ENCODE measurements at regions not wholly inside any gene's neighbourhood (a gene's known extent, or its start where the extent isn't known, plus 50 kb on each side); places are given as distances from the start of the nearest gene placed in this dataset.
"Not testable (repeated sequence)": the region's sequence is repeated elsewhere in the genome, so short reads cannot be mapped to it uniquely, and the experiment has no call there.

DNA sequence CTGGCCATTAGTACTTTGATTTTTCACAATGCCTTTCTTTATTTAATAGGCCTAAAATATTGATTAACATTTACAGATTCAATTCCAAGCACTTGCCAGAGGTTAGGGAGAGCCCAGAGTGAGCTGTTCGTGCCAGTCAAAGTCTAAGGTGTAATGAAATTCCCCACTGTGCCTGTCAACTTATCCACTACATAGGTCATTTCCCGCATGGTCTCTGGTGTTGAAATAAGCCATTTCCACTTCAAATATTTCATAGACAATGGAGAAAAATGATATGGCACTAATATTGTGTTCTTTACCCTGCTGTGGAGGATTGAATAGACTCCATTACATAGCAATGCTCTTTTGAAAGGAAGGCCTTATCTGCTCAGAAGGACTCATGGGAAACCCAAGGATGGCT lies 978.1 kb upstream of the CELF2 start:
- DNase-seq: no peak

DNA sequence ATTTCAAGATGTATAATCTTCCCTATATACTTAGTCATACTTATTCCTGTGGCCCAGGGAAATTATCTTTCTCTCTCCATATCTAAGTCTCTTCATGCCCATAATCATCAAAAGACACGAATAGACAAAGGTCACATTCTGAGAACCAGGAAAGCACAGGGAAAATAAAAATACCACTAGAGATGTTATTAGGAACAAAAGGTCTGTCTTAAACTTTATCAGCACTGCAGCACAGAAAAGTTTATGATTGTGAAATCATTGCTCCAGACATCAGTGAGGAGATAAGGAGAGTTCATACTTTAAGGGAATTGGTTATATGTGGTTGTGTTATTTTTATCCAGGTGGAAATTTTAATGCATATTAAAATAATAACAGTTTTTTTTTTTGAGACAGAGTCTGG lies 974.6 kb upstream of the CELF2 start:
- DNase-seq: no peak

DNA sequence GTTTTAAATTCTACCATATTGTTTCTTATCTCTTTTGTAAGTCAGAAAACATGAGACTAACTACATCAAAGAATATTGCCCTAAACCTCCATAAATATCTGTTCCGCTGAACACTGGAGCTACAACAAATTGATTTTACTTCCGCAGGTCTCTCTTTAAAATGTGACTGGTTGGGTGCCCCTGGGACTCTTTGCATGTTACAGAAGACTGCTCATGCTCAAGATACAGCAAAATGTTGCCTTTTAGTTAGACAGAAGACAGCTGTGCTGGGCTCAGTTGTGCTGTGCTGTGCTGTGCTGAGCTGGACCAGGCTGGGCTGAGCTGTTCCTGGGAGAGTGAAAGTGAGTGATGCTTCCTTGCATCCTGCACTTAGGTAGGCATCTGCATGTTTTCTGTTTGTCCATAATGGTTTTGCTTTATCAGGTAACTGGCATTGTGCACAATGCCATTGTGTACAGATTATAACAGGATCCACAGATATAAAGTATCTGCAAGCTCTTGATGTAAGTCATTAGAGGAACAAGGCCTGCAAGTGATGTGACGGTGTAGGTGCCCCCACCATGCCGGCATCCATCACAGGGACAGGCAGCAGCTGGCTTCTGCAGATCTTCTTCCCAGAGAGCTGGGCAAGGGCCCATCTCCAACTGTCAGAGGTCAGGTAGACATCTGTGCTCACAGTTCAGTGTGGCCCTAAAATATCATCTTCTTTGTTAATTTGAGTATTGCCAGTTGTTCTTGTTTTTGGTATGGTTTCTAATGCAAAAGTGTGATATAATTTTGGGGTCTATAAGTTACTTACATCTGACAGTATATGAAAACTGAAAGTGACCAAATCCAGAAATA lies 972.5 kb upstream of the CELF2 start:
- DNase-seq: no peak

DNA sequence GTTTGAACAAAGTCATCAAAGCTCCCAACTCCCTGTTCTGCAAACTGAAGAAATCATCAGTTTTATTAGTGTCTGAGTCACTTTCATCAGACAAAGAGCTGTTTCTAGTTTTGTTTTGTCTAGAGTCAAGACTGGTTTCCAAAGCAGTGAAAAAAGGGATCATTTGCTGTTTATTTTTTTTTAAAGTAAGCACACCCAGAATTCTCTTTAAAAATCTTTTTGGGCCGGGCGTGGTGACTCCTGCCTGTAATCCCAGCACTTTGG lies 972.0 kb upstream of the CELF2 start:
- DNase-seq: no peak

DNA sequence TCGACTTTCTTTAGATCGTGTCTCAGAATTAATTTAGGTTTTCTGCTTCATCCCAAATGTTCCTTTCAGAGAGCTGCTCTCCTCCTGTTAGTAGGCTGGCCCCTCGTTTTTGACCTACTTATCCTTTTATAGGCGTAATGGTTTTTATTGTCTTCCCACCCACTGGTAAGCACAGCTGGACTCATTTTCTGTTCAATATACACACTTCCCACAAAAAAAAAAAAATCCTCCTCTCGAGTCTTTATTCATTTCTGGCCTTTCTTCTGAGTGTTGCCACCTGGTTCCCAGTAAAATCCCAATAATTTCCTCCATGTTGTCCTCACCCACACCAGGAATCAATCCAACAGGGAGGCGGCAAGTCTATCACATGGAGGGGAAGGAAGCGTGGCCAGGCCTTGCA lies 970.2 kb upstream of the CELF2 start:
- no peak for DNase-seq

DNA sequence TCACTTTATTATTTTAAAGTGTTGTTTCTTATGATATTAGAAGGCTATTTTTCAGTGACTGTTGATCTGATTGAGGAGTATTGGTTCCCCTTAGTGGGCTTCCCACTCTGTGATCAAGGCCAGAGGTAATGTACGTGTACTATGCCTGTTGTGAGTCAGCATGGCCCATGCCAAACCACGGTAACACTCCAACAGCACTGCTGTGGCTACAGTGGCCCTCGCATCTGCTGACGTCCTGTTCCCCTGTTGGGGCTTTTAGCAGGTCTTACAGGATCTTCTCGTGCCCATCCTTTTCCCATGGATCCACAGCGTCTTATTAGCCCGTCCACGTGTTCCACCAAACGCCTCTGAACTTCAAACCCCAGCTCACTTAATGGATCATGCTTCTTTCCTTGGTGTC lies 964.6 kb upstream of the CELF2 start:
- no peak for DNase-seq

DNA sequence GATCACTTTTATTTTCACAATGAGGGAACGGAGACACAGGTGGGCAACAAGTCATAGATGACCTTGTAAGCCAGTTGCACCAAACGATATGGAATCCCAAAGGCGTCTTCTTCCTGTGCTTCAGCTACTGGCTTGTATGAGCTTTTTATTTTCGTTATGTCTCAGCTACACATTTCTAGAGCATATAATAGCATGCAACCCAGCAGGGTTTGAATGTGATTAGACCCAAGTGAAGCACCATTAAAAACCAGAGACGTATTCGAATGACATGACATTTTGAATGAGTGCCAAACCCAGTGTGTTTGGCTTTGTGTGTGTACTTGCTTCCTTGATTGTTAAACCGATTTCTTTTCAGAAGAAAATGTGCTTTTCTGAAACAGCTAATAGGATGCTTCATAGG lies 963.2 kb upstream of the CELF2 start:
- DNase-seq: no peak

DNA sequence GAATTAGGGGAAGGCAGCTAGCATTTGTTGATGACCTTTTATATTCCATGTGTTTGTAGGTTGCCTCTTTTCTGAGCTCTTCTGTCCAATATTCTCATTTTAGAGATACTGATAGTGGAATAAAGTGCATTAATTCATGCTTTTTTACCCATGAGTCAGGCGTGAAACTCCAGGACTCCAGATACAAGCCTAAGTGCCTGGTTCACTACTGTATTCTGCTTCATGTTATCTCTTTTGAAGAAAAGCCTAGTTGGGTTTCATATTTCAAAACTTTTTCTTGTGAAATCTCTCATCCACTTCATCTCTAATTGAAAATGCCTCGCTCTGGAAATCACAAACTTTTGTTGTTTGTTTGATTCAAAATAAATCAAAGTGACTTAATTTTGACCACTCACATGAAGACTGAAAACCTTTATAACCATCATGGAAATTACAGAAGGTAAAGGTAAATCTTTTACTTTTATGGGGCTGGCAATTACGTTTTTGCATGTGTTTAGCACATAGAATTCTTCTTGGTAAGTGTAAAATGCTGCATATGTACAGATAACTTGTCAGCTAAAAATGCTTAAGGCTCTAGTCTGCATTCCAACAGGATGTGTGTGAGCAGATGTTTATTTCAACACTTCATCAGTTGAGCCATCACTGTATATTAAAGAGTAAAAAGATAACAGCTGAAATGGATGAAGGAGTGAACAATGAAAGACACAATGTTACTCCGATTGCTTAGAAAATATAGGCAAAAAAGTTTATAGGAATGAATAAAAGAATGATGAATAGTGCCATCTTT lies 961.8 kb upstream of the CELF2 start:
- no peak for DNase-seq

DNA sequence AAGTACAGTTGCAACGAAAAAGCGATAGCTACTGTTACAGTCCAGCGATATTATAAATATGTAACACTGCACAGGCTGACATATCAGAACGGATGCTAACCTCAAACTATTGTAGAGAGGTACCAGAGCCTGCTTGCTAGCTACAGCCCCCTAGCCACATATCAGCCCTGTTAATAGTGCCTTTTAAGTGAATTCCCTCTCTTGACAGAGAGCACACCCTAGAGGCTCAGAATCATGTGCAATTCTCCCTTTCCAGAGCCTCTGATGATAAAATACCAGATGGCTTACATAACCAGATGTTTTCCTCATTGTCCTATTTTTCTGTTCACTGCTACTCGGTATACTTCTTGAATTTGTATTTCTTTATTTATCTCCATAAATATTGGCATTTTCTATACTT lies 960.7 kb upstream of the CELF2 start:
- no peak for DNase-seq

DNA sequence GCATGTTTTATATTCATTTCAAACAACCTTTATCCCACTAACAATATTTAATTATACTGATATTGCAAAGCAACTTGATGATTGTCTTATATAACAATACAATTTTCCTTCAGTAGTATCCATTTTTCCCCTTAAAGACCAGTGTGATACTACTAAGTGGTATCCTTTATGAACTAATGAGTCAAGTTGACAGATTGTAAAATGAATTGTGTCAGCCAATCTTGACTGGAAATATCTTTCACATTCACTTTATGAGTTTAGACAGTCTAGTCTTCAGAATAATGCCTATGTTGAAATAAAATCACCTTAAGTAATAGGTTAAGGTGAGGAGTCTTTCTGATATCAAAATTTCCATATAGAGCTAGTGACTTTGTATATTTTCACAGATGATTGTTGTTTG lies 950.0 kb upstream of the CELF2 start:
- DNase-seq: no peak

DNA sequence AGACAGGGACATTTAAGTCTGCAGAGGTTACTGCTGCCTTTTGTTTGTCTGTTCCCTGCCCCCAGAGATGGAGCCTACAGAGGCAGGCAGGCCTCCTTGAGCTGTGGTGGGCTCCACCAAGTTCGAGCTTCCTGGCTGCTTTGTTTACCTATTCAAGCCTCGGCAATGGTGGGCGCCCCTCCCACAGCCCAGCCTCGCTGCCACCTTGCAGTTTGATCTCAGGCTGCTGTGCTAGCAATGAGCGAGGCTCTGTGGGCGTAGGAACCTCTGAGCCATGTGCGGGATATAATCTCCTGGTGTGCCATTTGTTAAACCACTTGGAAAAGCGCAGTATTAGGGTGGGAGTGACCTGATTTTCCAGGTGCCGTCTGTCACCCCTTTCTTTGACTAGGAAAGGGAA lies 942.8 kb upstream of the CELF2 start:
- not testable (repeated sequence) for DNase-seq

DNA sequence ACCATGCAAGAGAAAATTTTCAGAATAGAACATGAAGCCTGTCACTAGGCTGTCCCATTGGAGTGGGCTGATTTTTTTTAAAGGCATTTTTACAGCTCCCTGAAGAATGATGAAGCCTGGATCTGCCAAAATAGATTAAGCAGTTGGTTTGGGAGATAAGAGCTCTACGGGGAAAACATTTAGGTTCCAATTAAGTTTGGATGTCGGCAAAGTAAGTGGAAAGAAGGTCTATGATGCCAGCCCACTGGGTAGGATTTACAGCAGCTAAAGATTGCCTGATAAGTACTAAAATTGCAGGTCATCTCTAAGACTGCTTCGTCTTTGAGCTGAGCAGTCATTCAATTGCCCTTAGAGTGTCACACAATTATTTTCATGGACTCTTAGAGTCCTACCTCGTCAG lies 939.2 kb upstream of the CELF2 start:
- DNase-seq: no peak

DNA sequence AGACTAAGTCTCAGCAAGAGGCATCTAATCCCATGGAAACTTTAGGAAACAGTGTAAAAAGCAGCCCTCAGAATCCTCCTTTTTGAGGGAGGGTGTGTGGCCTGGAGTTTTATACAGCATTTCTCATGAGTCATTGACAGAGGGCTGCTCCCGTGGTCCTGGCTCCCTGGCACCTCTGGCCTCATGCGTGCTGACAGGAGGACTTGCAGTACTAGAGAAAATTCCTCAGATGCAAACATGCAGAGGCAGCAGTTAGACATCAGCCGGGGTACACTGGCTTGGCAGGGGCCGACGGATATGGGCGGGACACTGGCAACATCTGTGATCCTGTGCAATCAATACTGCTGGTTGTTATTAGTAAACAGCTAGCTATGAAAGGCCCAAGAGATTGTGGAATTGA lies 925.1 kb upstream of the CELF2 start:
- no peak for DNase-seq

DNA sequence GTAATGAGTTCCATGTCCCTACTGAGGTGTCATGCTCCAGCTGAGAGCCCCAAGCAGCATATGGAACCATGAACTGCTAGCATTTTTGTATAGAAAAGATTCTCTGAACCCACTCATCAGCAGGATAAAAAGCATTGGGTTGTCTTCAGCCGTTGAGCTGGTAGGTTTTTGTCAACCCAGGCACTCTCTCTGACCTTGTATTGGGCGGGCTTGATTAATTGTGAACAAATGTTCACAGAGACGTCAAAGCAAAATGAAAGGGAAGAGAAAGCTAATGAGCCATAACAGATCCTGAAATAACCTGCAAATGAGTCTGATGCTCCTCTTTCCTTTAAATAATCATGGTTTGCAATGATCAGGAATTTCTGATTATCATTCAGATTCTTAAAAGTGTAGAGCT lies 924.7 kb upstream of the CELF2 start:
- no peak for DNase-seq

DNA sequence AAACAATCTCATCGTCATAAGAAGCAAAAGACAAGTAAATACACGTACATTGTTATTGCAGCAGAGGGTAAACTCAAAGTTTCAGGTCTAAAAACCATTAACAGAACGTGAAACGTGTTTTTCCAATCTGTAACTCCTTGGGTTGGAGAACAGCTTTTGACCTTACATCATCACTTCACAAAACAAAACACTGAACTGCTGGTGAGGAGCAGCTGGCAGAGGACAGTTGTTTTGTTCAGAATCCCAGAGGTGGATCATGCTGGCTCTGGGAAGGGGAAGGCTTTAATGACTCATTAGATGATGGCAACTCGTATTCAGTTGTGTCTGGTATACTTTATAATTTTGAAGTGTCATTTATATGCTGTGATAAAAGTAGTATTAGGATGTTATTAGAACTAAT lies 923.0 kb upstream of the CELF2 start:
- DNase-seq: no peak

DNA sequence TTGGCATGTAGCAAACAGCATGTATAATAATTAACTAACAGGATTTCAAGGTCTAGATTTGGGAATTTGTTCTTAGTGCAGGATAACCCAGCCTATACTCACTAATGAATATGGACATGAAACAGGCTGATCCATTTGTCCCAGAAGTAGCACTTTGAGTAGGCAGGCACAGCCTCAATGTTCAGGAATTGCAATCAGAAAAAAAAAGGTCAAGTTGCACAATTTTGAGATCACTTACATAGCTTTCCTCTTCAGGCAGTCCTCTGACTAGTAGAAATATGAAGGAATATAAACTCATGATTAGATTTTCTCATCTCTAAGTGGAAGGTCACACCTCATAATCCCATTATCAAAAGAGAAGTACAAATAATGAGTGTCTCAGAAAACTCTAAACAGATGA lies 921.4 kb upstream of the CELF2 start:
- no peak for DNase-seq

DNA sequence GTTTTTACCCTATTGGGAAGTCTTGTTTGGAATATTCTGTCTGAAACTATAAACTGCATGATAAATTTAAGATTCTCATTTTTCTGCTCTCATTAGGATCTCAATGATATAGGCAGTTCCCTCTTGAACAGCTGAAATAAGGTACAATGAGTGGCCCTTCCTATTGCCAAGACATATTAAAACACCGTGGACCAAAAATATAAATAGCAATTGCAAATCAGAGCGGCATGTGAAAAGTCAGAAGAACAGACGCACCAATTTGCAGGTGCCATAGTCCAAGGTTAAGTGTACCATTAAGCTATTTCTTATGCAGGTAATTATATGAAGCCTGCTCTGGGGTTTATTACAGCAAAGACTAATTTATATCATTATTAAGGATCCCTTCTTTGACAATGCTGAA lies 920.8 kb upstream of the CELF2 start:
- no peak for DNase-seq

DNA sequence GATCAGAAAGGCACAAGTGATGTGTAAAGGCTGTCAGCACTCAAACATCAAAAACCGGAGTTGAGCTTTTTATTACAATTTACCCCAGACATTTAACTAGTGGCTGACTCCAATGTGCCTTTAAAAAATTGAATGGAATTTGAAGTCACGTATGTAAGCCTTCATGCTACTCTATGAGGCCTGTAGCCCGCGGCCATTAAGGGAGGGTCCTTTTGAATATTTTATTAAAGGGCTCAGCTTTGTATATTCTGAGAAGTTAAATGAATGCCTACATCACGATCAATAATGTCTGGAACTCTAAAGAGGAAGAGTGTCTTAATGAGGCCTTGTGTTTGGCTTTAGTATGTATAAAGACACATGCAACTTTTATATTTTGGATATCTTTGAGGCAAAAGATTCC lies 916.6 kb upstream of the CELF2 start:
- DNase-seq: no peak

DNA sequence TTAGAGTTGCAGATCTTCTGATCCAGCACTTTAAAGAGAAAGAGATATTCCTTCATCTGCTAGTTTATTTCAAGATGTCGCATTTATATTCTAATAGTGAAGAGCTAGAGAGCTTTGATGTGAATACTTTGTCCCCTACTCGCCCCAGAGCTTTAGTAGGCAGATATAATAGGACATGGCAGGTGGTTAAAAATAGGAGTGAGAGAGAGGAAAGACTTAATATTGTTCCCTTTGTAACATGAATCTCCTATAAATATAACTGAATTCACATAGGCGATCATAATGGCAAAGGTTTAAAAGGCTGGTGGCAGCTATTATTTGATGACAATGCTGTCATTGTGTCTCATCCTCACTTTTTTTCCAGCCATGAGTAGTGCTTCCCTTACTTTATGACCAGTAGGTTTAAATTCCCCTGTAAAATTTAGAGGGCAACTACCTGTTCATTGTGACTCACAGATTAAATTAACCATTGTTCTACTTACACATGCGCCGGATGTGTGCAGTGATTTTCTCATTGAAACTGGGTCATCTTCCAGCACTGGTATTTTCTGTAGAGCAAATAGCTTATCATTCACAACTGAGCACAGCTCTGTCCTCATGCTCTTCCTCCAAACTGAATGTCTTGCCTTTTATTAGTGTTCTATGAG lies 906.7 kb upstream of the CELF2 start:
- DNase-seq: no peak

DNA sequence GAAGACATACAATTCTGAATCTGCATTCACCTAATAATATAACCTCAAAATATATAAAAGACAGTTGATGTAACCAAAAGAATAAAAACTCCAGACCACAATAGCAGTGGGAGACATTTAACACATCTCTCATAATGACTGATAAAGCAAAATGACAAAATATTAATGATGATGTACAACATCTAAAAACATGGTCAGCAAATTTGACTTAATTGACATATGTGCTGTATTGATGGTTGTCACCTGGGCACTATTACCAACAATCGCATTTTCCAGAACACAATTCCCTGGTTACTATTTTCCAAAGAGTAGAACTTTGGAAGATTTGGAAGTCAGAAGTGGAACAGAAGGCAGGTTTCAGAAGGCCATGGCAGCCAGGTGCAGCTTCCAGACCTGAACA lies 899.5 kb upstream of the CELF2 start:
- no peak for DNase-seq

DNA sequence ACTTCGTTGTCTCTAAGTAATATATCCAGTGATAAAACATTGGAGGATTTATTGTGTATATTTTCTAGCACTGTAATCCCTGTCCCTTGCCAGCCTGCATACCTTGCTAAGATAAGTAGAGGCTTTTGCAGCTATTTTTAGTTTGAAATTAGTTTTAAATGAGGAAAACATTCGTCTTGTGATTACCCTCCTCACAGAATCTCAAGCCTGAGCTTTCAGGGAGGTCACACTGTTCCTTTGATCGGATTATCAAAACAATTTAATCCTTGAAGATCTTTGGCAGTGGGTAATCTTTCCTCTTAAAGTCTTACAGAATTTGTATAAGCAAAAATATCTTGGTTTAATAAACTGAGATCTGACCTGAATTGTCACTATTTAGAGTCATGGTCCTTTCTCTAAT lies 897.0 kb upstream of the CELF2 start:
- DNase-seq: no peak

DNA sequence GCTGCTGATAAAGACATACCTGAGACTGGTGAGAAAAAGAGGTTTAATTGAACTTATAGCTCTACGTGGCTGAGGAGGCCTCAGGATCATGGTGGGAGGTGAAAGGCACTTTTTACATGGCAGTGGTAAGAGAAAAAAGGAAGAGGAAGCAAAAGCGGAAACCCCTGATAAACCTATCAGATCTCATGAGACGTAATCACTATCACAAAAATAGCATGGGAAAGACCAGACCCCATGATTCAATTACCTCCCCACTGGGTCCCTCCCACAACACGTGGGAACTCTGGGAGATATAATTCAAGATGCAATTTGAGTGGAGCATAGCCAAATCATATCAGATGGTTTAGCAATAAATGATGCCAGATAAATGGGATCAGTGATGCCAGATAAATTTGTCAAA lies 892.0 kb upstream of the CELF2 start:
- no peak for DNase-seq

DNA sequence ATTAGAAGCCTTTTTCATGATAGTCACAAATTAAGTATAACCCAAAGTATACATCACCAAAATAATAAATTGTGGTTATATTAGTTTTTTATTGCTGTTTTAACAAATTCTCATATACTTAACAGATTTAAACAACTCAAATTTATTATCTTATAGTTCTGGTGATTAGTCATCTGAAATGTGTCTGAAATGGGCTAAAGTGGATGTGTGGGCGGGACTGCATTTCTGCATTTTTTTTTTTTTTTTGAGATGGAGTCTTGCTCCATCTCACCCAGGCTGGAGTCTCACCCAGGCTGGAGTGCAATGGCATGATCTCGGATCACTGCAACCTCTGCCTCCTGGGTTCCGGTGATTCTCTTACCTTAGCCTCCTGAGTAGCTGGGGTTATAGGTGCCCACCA lies 891.5 kb upstream of the CELF2 start:
- DNase-seq: no peak

DNA sequence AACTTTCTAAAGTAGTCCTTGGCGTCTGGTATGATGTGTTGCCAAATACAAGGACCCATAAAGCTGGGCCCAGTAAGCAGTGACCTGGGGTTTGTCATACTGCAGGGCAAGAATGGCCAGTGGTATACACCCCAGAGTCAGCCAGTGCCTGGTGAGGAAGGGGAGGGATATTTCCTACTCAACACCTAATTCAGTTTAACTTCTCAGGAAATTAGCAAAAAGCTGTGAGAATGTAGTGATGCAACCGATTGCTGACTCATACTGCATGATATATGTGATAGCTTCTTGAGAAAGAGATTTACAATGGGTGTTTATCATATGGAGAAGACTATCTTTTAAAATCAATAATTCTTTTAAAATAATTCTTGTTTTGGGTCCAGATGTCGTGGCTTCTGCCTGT lies 889.3 kb upstream of the CELF2 start:
- DNase-seq: no peak
